Right atrium auricular region (tissue), 2 donors: ENCODE measurements at regions not wholly inside any gene's neighbourhood (a gene's known extent, or its start where the extent isn't known, plus 50 kb on each side); places are given as distances from the start of the nearest gene placed in this dataset.

Experiments
- DNase-seq: peaks from one replicate; pipeline ENCODE4 v3.0.0-alpha.2; 2019; ENCODE audit warnings: low spot score
- H3K27ac ChIP-seq, 2 donors: fragments of 200-600 bp; sonication (generic); 1 replicate in 1 of 2; 2 replicates in 1 of 2; pipeline ENCODE4 v1.5.1; 2016 to 2019
- H3K27me3 ChIP-seq, 2 donors: fragments of 200-600 bp; sonication (generic); one replicate each; pipeline versions ENCODE4 v1.5.1 to v1.6.0; 2017 to 2019
- H3K36me3 ChIP-seq: fragments of 200-600 bp; sonication (generic); one replicate; pipeline ENCODE4 v1.5.1; 2016
- H3K4me1 ChIP-seq, 2 donors: fragments of 200-600 bp; sonication (generic); one replicate each; pipeline versions ENCODE4 v1.5.1 to v1.6.0; 2017 to 2019
- H3K4me3 ChIP-seq, 2 donors: fragments of 200-600 bp; sonication (generic); 1 replicate in 1 of 2; 2 replicates in 1 of 2; pipeline ENCODE4 v1.5.1; 2017 to 2019; ENCODE audit warnings: mild to moderate bottlenecking in 1 of 2, moderate library complexity in 1 of 2
- H3K9me3 ChIP-seq, 2 donors: fragments of 200-600 bp; sonication (generic); one replicate each; pipeline ENCODE4 v1.5.1; 2019
- TF ChIP-seq, protein P1 (sequence below), 2 donors: fragments of 200-600 bp; sonication (generic); IDR thresholded peaks; one replicate each; pipeline ENCODE4 v1.5.1; 2019; ENCODE audit warnings: antibody characterized with exemption in 2 of 2

DNA sequence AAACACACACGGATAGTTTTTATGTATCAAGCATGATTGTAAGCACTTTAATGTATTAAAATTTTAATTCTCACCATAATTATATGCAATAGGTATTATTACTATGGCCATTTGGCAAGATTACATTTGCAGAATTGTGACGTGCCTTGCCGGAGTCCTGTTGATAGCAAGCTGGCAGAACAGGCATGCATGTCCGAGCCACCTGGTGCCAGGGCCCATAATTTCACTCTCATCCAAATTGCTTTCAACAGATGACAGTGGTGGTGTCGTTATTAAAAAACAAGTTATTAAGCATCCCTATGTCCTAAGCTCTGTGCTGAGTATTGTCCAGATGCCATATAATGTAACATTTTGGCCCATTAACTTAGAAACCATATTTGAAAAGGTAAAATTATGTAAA is 374.3 kb downstream of the FOXO1 start:
- no peak for DNase-seq
- Histone ChIP-seq H3K9me3 (peaks cover 11 to 17% of the 10 kb centered on the region in 2 donors), H3K27me3 (no peaks in the 10 kb centered on the region), H3K36me3 (no peaks in the 10 kb centered on the region), H3K4me3 (no peak overlapping the region), H3K4me1 (no peaks in the 10 kb centered on the region), H3K27ac (no peak overlapping the region)
- TF ChIP-seq, protein P1, sequence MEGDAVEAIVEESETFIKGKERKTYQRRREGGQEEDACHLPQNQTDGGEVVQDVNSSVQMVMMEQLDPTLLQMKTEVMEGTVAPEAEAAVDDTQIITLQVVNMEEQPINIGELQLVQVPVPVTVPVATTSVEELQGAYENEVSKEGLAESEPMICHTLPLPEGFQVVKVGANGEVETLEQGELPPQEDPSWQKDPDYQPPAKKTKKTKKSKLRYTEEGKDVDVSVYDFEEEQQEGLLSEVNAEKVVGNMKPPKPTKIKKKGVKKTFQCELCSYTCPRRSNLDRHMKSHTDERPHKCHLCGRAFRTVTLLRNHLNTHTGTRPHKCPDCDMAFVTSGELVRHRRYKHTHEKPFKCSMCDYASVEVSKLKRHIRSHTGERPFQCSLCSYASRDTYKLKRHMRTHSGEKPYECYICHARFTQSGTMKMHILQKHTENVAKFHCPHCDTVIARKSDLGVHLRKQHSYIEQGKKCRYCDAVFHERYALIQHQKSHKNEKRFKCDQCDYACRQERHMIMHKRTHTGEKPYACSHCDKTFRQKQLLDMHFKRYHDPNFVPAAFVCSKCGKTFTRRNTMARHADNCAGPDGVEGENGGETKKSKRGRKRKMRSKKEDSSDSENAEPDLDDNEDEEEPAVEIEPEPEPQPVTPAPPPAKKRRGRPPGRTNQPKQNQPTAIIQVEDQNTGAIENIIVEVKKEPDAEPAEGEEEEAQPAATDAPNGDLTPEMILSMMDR (IDR thresholded peaks at IDR 0.05) = no peak

- TF ChIP-seq, protein P1 (IDR thresholded peaks at IDR 0.05) = no peak
- H3K9me3 ChIP-seq = peaks cover 11 to 18% of the 10 kb centered on the region in 2 donors
- H3K27me3 ChIP-seq = no peaks in the 10 kb centered on the region
- H3K4me1 ChIP-seq = no peaks in the 10 kb centered on the region
- no peak for DNase-seq
- H3K36me3 ChIP-seq = no peaks in the 10 kb centered on the region
- no peak overlapping the region for H3K27ac ChIP-seq
- H3K4me3 ChIP-seq = no peak overlapping the region
Measured at GRCh38 chr13:40292536-40292935, 373.9 kb downstream of the FOXO1 start.

GRCh38 chr13:40302351-40302750 is 364.1 kb downstream of the FOXO1 start:
- Histone ChIP-seq H3K9me3 (peaks cover 0 to 3% of the 10 kb centered on the region in 2 donors), H3K27me3 (no peaks in the 10 kb centered on the region), H3K36me3 (no peaks in the 10 kb centered on the region), H3K4me1 (no peaks in the 10 kb centered on the region), H3K4me3 (no peak overlapping the region), H3K27ac (no peak overlapping the region)
- DNase-seq = no peak
- TF ChIP-seq, protein P1 (IDR thresholded peaks at IDR 0.05) = no peak

DNA sequence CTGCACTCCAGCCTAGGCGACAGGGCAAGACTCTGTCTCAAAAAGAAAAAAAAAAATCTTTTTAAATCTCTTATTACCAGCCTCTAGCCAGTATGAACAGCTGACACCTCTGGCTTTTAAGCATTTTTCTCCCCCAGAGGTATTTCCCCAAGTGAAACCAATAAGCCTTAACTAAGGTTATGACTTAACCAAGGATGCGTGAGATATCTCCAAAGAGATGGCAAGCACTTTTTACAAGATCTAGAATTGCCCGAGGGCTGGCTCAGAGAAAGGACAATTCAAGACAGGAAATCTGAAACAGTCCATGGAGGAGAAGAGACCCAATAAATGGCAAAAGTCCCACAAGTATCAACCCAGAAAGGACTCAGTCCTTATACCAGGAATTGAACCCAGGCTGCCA is 362.1 kb downstream of the FOXO1 start:
- H3K36me3 ChIP-seq = no peaks in the 10 kb centered on the region
- TF ChIP-seq, protein P1 (IDR thresholded peaks at IDR 0.05) = no peak

DNA sequence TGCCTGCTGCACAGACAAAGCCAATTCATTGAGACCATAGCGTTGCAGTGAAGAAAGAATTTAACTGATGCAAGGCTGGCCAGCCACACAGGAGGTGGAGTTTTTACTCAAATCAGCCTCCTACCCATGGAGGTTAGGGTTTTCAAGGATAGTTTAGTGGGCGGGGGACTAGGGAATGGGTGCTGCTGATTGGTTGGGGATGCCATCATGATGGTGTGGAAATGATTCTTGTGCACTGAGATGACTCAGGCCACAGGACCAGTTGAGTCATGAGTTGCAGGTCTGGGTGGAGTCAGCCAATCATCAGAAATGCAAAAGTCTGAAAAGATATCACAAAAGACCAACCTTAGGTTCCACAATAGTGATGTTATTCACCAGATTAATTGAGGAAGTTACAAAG is 359.6 kb downstream of the FOXO1 start:
- DNase-seq = no peak

More for the DNA sequence above, 362.1 kb downstream of the FOXO1 start:
- Histone ChIP-seq H3K4me3 (no peak overlapping the region), H3K4me1 (no peaks in the 10 kb centered on the region), H3K9me3 (peaks cover 0 to 3% of the 10 kb centered on the region in 2 donors), H3K27me3 (no peaks in the 10 kb centered on the region), H3K27ac (no peak overlapping the region)
- DNase-seq = no peak

GRCh38 chr13:40309881-40310280 is 356.6 kb downstream of the FOXO1 start:
- TF ChIP-seq, protein P1 (IDR thresholded peaks at IDR 0.05) = no peak
- no peaks in the 10 kb centered on the region for H3K27me3 ChIP-seq
- DNase-seq = no peak
- no peak overlapping the region for H3K27ac ChIP-seq
- H3K4me3 ChIP-seq = no peak overlapping the region
- H3K4me1 ChIP-seq = no peaks in the 10 kb centered on the region
- H3K9me3 ChIP-seq = no peaks in the 10 kb centered on the region
- H3K36me3 ChIP-seq = no peaks in the 10 kb centered on the region

More for the DNA sequence above, 359.6 kb downstream of the FOXO1 start:
- Histone ChIP-seq H3K36me3 (no peaks in the 10 kb centered on the region), H3K27ac (no peak overlapping the region), H3K9me3 (no peaks in the 10 kb centered on the region), H3K27me3 (no peaks in the 10 kb centered on the region), H3K4me3 (no peak overlapping the region), H3K4me1 (no peaks in the 10 kb centered on the region)
- TF ChIP-seq, protein P1 (IDR thresholded peaks at IDR 0.05) = no peak
